Endodermal cell (in vitro differentiated cells): ENCODE measurements at regions not wholly inside any gene's neighbourhood (a gene's known extent, or its start where the extent isn't known, plus 50 kb on each side); places are given as distances from the start of the nearest gene placed in this dataset.

Source experiments
- DNase-seq: peaks from one replicate; pipeline ENCODE4 v3.0.0-alpha.2; 2017
- H3K27ac ChIP-seq: 2 replicates; pipeline ENCODE4 v1.5.1; 2013; ENCODE audit warnings: mild to moderate bottlenecking, low read depth, low read length, moderate library complexity
- H3K27me3 ChIP-seq: 2 replicates; pipeline ENCODE4 v1.6.1; 2013; ENCODE audit warnings: mild to moderate bottlenecking, low read length, moderate library complexity; ENCODE audit not compliant: insufficient read depth, control insufficient read depth, poor library complexity, severe bottlenecking
- H3K36me3 ChIP-seq: 2 replicates; pipeline ENCODE4 v1.7.0; 2013; ENCODE audit warnings: mild to moderate bottlenecking, low read length, moderate library complexity; ENCODE audit not compliant: control insufficient read depth, insufficient read depth
- H3K4me1 ChIP-seq: one replicate; pipeline ENCODE4 v1.7.0; 2013; ENCODE audit warnings: low read length; ENCODE audit not compliant: control insufficient read depth, insufficient read depth
- H3K4me3 ChIP-seq: 2 replicates; pipeline ENCODE4 v1.5.1; 2013; ENCODE audit warnings: mild to moderate bottlenecking, low read length, moderate library complexity
- H3K9ac ChIP-seq: 2 replicates; pipeline ENCODE4 v1.6.1; 2013; ENCODE audit warnings: mild to moderate bottlenecking, low read length, moderate library complexity; ENCODE audit not compliant: poor library complexity, severe bottlenecking; ENCODE audit errors: extremely low read depth
- H3K9me3 ChIP-seq: 2 replicates; pipeline ENCODE4 v1.6.1; 2013; ENCODE audit warnings: mild to moderate bottlenecking, low read length, moderate library complexity; ENCODE audit not compliant: control insufficient read depth
- H3K27ac Mint-ChIP-seq: 2 replicates; pipeline ENCODE4 v1.8.0; 2020; ENCODE audit warnings: mixed read lengths
- H3K27me3 Mint-ChIP-seq: 2 replicates; pipeline ENCODE4 v1.8.0; 2021; ENCODE audit warnings: mild to moderate bottlenecking, mixed read lengths; ENCODE audit not compliant: insufficient read depth
- H3K36me3 Mint-ChIP-seq: 2 replicates; pipeline ENCODE4 v1.8.0; 2020; ENCODE audit warnings: low read depth, mixed read lengths
- H3K4me1 Mint-ChIP-seq: 2 replicates; pipeline ENCODE4 v1.8.0; 2020; ENCODE audit warnings: mixed read lengths
- H3K4me3 Mint-ChIP-seq: 2 replicates; pipeline ENCODE4 v1.8.0; 2020; ENCODE audit warnings: mild to moderate bottlenecking, moderate library complexity, mixed read lengths
- H3K9me3 Mint-ChIP-seq: 2 replicates; pipeline ENCODE4 v1.8.0; 2020; ENCODE audit warnings: mild to moderate bottlenecking, mixed read lengths
- CTCF ChIP-seq: fragments of 200-600 bp; sonication (generic); conservative IDR thresholded peaks from 2 replicates; pipeline ENCODE4 v1.5.0; 2021; ENCODE audit warnings: antibody characterized with exemption, mild to moderate bottlenecking
- WGBS, 2 experiments: methylation state at CpG; one replicate each; pipeline versions ENCODE4 v1.1.5 to v1.1.7; 2013; ENCODE audit warnings: missing lambda C conversion rate in 2 of 2, mixed read lengths in 1 of 2; ENCODE audit not compliant: insufficient coverage in 1 of 2, insufficient read length in 1 of 2; 5-methylcytosine and 5-hydroxymethylcytosine counted together

DNA sequence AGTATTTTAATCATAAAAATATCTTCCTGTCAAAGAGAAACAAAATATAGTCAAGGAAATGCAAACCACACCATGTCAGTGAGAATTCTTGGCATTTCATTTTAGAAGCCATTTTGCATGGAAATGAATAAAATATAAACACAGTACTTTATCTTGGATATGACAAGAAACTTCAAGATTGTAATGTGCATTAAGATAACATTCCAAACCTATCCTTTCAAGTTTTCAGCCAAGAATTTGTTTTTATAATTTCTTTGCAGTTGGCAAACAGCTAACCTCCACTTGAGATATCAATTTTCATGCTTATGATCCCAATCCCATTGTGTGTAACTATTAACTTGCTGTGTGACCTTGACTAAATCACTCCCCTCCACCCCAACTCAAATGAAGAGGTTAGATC, 59.3 kb upstream of the WT1 start:
- Histone ChIP-seq H3K4me1 (no peaks in the 10 kb centered on the region), H3K27me3 (no peaks in the 10 kb centered on the region), H3K9ac (no peak overlapping the region), H3K27ac (no peak overlapping the region), H3K9me3 (no peaks in the 10 kb centered on the region), H3K36me3 (no peaks in the 10 kb centered on the region), H3K4me3 (no peak overlapping the region)
- Mint-ChIP-seq H3K4me3 (no peak overlapping the region), H3K4me1 (no peaks in the 10 kb centered on the region), H3K27ac (no peak overlapping the region), H3K9me3 (peaks cover 3% of the 10 kb centered on the region), H3K36me3 (no peaks in the 10 kb centered on the region), H3K27me3 (peaks cover 3% of the 10 kb centered on the region)
- DNase-seq: no peak
- no peak for TF ChIP-seq CTCF

DNA sequence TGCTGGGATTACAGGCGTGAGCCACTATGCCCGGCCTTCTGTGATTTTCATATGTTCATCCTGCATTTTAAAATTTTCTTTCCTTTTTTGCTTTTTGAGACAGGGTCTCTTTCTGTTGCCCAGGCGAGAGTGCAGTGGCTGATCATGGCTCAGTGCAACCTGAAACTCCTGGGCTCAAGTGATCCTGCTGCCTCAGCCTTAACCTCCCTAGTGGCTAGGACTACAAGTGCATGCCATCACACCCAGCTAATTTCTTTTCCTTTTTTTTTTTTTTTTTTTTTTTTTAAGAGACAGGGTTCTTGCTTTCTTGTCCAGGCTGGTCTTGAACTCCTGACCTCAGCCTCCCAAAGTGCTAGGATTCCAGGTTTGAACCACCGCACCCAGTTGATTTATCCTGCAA, 54.1 kb upstream of the WT1 start:
- Histone ChIP-seq H3K27me3 (no peaks in the 10 kb centered on the region), H3K9me3 (no peaks in the 10 kb centered on the region), H3K9ac (no peak overlapping the region), H3K36me3 (no peaks in the 10 kb centered on the region), H3K27ac (no peak overlapping the region), H3K4me3 (no peak overlapping the region), H3K4me1 (no peaks in the 10 kb centered on the region)
- peak; percentile 69 for DNase-seq
- Mint-ChIP-seq H3K27me3 (peaks cover 3% of the 10 kb centered on the region), H3K36me3 (no peaks in the 10 kb centered on the region), H3K27ac (no peak overlapping the region), H3K4me1 (no peaks in the 10 kb centered on the region), H3K4me3 (no peak overlapping the region), H3K9me3 (peaks cover 3% of the 10 kb centered on the region)
- TF ChIP-seq CTCF: peak; percentile 58
- 90 to 92% methylated on average over 2 to 4 of the region's 4 CpGs for WGBS, 2 experiments

- TF ChIP-seq CTCF: peak; percentile 70
- no peak overlapping the region for H3K27ac Mint-ChIP-seq
Measured at GRCh38 chr11:32487270-32487669, 51.9 kb upstream of the WT1 start.

More at GRCh38 chr11:32487270-32487669, 51.9 kb upstream of the WT1 start:
- Mint-ChIP-seq H3K9me3 (peaks cover 3% of the 10 kb centered on the region), H3K27me3 (peaks cover 3% of the 10 kb centered on the region), H3K4me1 (no peaks in the 10 kb centered on the region), H3K36me3 (no peaks in the 10 kb centered on the region), H3K4me3 (no peak overlapping the region)
- H3K9ac ChIP-seq: no peak overlapping the region
- no peak overlapping the region for H3K4me3 ChIP-seq
- no peak overlapping the region for H3K27ac ChIP-seq
- H3K9me3 ChIP-seq: no peaks in the 10 kb centered on the region
- no peaks in the 10 kb centered on the region for H3K4me1 ChIP-seq
- H3K27me3 ChIP-seq: no peaks in the 10 kb centered on the region
- DNase-seq: peak; percentile 72
- whole genome bisulfite sequencing, 2 experiments: 93 to 100% methylated on average over 1 to 3 of the region's 3 CpGs
- H3K36me3 ChIP-seq: no peaks in the 10 kb centered on the region
